ENCODE measurements at regions not wholly inside any gene's neighbourhood (a gene's known extent, or its start where the extent isn't known, plus 50 kb on each side); places are given as distances from the start of the nearest gene placed in this dataset.

GRCh38 chrX:42975906-42976305 lies 197.9 kb upstream of the PPP1R2C start:
- H3K27ac ChIP-seq (ENCODE audit: low read depth in 1 of 2, low read length in 2 of 2), result no peak overlapping the region
- WGBS, result 80% methylated on average over 2 of the region's 2 CpGs
- no peak overlapping the region for H3K4me3 ChIP-seq (ENCODE audit: low read depth in 1 of 3, low read length in 3 of 3)
- no peak for TF ChIP-seq FOXA2 (IDR thresholded peaks at IDR 0.05)
- TF ChIP-seq SP1 (IDR thresholded peaks at IDR 0.05), result no peak
- no peak for TF ChIP-seq HNF4A (conservative IDR thresholded peaks at IDR 0.05)
- TF ChIP-seq EGR1 (IDR thresholded peaks at IDR 0.05; ENCODE audit: low read depth in 2 of 2), result no peak
- H3K27me3 ChIP-seq (ENCODE audit: control insufficient read depth in 4 of 4, insufficient read depth in 4 of 4, low read length in 3 of 4), result no peaks in the 10 kb centered on the region
- H3K9ac ChIP-seq (ENCODE audit: low read depth in 1 of 2, low read length in 2 of 2), result no peak overlapping the region
- DNase-seq (ENCODE audit: low spot score), result no peak
- no peaks in the 10 kb centered on the region for H3K9me3 ChIP-seq (ENCODE audit: control insufficient read depth in 4 of 4, low read length in 3 of 4)
- H3K4me1 ChIP-seq (ENCODE audit: control insufficient read depth in 4 of 4, insufficient read depth in 4 of 4, low read length in 3 of 4), result no peaks in the 10 kb centered on the region
- H3K36me3 ChIP-seq (ENCODE audit: control insufficient read depth in 4 of 4, insufficient read depth in 3 of 4, low read depth in 1 of 4, low read length in 3 of 4), result no peaks in the 10 kb centered on the region

- Histone ChIP-seq H3K36me3 (ENCODE audit: control insufficient read depth in 4 of 4, insufficient read depth in 3 of 4, low read depth in 1 of 4, low read length in 3 of 4) (no peaks in the 10 kb centered on the region), H3K27me3 (ENCODE audit: control insufficient read depth in 4 of 4, insufficient read depth in 4 of 4, low read length in 3 of 4) (no peaks in the 10 kb centered on the region), H3K27ac (ENCODE audit: low read depth in 1 of 2, low read length in 2 of 2) (no peak overlapping the region), H3K4me1 (ENCODE audit: control insufficient read depth in 4 of 4, insufficient read depth in 4 of 4, low read length in 3 of 4) (no peaks in the 10 kb centered on the region), H3K9ac (ENCODE audit: low read depth in 1 of 2, low read length in 2 of 2) (no peak overlapping the region), H3K9me3 (ENCODE audit: control insufficient read depth in 4 of 4, low read length in 3 of 4) (no peaks in the 10 kb centered on the region), H3K4me3 (ENCODE audit: low read depth in 1 of 3, low read length in 3 of 3) (no peak overlapping the region)
- 82% methylated on average over 2 of the region's 2 CpGs for WGBS
- TF ChIP-seq HNF4G (IDR thresholded peaks at IDR 0.05) (no peak), HNF4A (conservative IDR thresholded peaks at IDR 0.05) (no peak), JUND (IDR thresholded peaks at IDR 0.05) (no peak), RAD21 (IDR thresholded peaks at IDR 0.05) (no peak)
- no peak for DNase-seq (ENCODE audit: low spot score)
These were observed 198.9 kb upstream of the PPP1R2C start for GRCh38 chrX:42976746-42977366.

- Histone ChIP-seq H3K9me3 (ENCODE audit: control insufficient read depth in 4 of 4, low read length in 3 of 4) (no peaks in the 10 kb centered on the region), H3K9ac (ENCODE audit: low read depth in 1 of 2, low read length in 2 of 2) (no peak overlapping the region), H3K36me3 (ENCODE audit: control insufficient read depth in 4 of 4, insufficient read depth in 3 of 4, low read depth in 1 of 4, low read length in 3 of 4) (no peaks in the 10 kb centered on the region), H3K27me3 (ENCODE audit: control insufficient read depth in 4 of 4, insufficient read depth in 4 of 4, low read length in 3 of 4) (no peaks in the 10 kb centered on the region), H3K27ac (ENCODE audit: low read depth in 1 of 2, low read length in 2 of 2) (no peak overlapping the region), H3K4me3 (ENCODE audit: low read depth in 1 of 3, low read length in 3 of 3) (no peak overlapping the region), H3K4me1 (ENCODE audit: control insufficient read depth in 4 of 4, insufficient read depth in 4 of 4, low read length in 3 of 4) (no peaks in the 10 kb centered on the region)
- WGBS, result 76% methylated on average over 3 of the region's 3 CpGs
- DNase-seq (ENCODE audit: low spot score), result no peak
- TF ChIP-seq FOXA1 (IDR thresholded peaks at IDR 0.05) (no peak), SP1 (IDR thresholded peaks at IDR 0.05) (no peak), RAD21 (IDR thresholded peaks at IDR 0.05) (no peak), ATF3 (IDR thresholded peaks at IDR 0.05) (no peak), JUND (IDR thresholded peaks at IDR 0.05) (no peak), ZBTB33 (IDR thresholded peaks at IDR 0.05) (no peak), EGR1 (IDR thresholded peaks at IDR 0.05; ENCODE audit: low read depth in 2 of 2) (no peak), HNF4A (conservative IDR thresholded peaks at IDR 0.05) (no peak), FOXA2 (IDR thresholded peaks at IDR 0.05) (no peak), NR2F2 (IDR thresholded peaks at IDR 0.05) (no peak), MAX (IDR thresholded peaks at IDR 0.05) (no peak)
These were observed 200.9 kb upstream of the PPP1R2C start for GRCh38 chrX:42978655-42979379.

All from liver (tissue), 7 donors.